22Rv1 (cell line): ENCODE measurements at regions not wholly inside any gene's neighbourhood (a gene's known extent, or its start where the extent isn't known, plus 50 kb on each side); places are given as distances from the start of the nearest gene placed in this dataset.

ENCODE experiments used
- ZFX ChIP-seq: fragments of 450-650 bp; IDR thresholded peaks from 2 replicates; pipeline ENCODE4 v1.6.1; 2017; ENCODE audit warnings: antibody characterized with exemption, borderline replicate concordance
- TF ChIP-seq, protein P1 (sequence below): fragments of 450-650 bp; IDR thresholded peaks from 2 replicates; pipeline ENCODE4 v1.5.1; 2017; ENCODE audit warnings: mild to moderate bottlenecking

DNA sequence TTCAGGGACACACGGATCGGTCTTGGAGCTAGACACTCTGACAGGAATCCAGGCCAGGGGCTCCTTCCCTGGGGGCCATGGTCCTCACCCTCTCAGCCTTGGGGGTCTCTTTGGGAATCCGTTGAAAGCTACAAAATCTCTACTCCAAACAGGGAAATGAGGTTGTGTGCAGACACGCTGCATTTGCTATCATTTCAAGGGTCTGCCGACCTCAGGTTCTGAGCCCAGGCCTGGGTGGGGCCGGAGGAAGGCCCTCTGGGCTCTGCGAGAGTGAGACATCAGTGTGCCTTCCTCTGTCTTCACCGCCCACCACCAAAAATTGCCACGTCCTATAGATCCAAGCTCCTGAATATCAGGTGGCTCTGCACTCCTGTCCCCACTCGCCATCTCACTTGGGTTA lies 74.4 kb upstream of the FGF3 start:
- TF ChIP-seq, protein P1, sequence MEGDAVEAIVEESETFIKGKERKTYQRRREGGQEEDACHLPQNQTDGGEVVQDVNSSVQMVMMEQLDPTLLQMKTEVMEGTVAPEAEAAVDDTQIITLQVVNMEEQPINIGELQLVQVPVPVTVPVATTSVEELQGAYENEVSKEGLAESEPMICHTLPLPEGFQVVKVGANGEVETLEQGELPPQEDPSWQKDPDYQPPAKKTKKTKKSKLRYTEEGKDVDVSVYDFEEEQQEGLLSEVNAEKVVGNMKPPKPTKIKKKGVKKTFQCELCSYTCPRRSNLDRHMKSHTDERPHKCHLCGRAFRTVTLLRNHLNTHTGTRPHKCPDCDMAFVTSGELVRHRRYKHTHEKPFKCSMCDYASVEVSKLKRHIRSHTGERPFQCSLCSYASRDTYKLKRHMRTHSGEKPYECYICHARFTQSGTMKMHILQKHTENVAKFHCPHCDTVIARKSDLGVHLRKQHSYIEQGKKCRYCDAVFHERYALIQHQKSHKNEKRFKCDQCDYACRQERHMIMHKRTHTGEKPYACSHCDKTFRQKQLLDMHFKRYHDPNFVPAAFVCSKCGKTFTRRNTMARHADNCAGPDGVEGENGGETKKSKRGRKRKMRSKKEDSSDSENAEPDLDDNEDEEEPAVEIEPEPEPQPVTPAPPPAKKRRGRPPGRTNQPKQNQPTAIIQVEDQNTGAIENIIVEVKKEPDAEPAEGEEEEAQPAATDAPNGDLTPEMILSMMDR: no peak
- no peak for TF ChIP-seq ZFX
